ENCODE measurements at regions not wholly inside any gene's neighbourhood (a gene's known extent, or its start where the extent isn't known, plus 50 kb on each side); places are given as distances from the start of the nearest gene placed in this dataset.
"Not testable (repeated sequence)": the region's sequence is repeated elsewhere in the genome, so short reads cannot be mapped to it uniquely, and the experiment has no call there.

DNA sequence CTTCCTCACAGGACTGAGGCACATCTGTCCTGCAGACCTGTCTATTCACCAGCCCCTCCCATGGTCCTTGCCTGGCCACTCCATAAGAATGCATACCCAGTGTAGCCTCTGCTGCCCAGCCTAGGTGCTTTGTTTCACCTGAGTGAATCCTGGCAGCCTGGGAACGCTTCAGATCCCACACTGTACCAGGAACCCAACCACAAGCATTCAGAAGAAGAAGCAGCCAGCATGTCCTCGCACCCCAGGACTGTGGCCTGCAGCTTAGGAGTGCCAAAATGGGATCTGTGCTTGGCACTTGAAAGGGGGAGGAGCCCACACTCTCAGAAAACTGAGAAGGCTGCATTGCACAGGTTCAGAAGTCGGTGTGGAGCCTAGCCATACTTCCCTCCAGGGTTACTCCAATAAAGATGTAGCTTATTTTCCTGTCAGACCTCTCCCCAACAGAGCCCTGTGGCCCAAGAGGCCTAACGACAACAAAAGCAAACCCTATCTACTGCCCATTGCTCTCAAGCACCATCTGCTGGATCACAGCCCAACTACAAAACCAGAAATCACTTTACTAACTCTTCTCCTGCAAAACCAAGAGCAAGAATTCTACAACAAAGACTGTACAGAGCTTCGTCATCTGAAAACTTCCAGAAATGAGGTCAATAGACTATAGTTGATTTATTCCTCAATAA, 923.1 kb upstream of the NEGR1 start:
- FAIRE-seq (no peak), DNase-seq (ENCODE audit: insufficient read length, low spot score) (no peak)
- TF ChIP-seq POLR2A (IDR thresholded peaks at IDR 0.05; ENCODE audit: low read depth, low read length) (no peak), TAF1 (IDR thresholded peaks at IDR 0.05; ENCODE audit: low read depth, low read length) (no peak), POU2F2 (IDR thresholded peaks at IDR 0.05; ENCODE audit: low read depth, low read length) (no peak), SPI1 (IDR thresholded peaks at IDR 0.05; ENCODE audit: low read depth, low read length) (no peak), POLR2AphosphoS5 (IDR thresholded peaks at IDR 0.05; ENCODE audit: low read depth, low read length) (no peak), PAX5 (IDR thresholded peaks at IDR 0.05; ENCODE audit: insufficient read depth, low read length, severe bottlenecking) (no peak)

- no peak for FAIRE-seq
- TF ChIP-seq POU2F2 (IDR thresholded peaks at IDR 0.05; ENCODE audit: low read depth, low read length): no peak
- TF ChIP-seq PAX5 (IDR thresholded peaks at IDR 0.05; ENCODE audit: insufficient read depth, low read length, severe bottlenecking): no peak
- no peak for TF ChIP-seq POLR2AphosphoS5 (IDR thresholded peaks at IDR 0.05; ENCODE audit: low read depth, low read length)
- no peak for DNase-seq (ENCODE audit: insufficient read length, low spot score)
Measured at GRCh38 chr1:73197972-73198371, 915.6 kb upstream of the NEGR1 start.

DNA sequence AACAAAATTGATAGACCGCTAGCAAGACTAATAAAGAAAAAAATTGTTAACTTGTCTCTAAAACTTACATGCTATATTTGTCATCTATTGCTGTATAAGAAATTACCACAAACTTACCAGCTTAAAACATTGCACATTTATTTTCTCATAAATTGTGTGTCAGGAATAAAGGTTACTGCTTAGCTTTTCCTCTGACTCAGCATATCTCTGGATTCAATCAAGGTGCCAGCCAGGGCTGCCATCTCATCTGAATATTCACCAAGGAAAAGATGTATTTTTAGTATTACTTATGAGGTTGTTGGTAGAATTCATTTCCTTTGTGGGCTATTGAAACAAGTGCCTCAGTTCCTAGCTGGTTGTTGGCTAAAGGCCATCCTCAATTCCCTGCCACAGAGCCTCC, 912.6 kb upstream of the NEGR1 start:
- FAIRE-seq (no peak), DNase-seq (ENCODE audit: insufficient read length, low spot score) (no peak)
- no peak for TF ChIP-seq TAF1 (IDR thresholded peaks at IDR 0.05; ENCODE audit: low read depth, low read length)

DNA sequence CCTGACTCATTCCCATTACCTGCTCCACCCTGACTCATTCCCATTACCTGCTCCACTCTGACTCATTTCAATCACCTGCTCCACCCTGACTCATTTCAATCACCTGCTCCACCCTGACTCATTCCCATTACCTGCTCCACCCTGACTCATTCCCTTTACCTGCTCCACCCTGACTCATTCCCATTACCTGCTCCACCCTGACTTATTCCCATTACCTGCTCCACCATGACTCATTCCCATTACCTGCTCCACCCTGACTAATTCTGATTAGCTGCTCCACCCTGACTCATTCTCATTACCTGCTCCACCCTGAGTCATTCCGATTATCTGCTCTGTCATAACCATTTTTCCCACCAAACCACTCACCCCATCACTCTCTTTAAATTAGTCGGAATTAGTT, 901.2 kb upstream of the NEGR1 start:
- DNase-seq (ENCODE audit: insufficient read length, low spot score); FAIRE-seq: not testable (repeated sequence)

DNA sequence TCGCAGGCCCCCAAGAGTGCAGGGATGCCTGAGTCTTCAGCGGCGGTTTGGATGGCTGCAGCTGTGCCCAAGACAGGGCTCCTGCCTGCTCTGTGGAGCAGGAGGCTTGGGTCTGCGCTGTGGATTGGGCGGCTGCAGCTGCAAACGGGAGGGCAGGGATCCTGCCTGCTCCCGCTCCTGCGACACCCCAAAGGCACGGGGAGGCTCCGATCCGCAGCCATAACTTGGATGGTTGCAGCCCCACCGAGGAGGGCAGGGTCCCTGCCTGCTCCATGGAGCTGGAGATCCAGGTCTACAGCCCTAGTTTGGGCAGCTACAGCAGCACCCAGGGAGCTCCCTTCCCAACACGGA, 898.8 kb upstream of the NEGR1 start:
- TF ChIP-seq POLR2A (IDR thresholded peaks at IDR 0.05; ENCODE audit: low read depth, low read length) (no peak), TAF1 (IDR thresholded peaks at IDR 0.05; ENCODE audit: low read depth, low read length) (no peak), PAX5 (IDR thresholded peaks at IDR 0.05; ENCODE audit: insufficient read depth, low read length, severe bottlenecking) (no peak), SPI1 (IDR thresholded peaks at IDR 0.05; ENCODE audit: low read depth, low read length) (no peak), POU2F2 (IDR thresholded peaks at IDR 0.05; ENCODE audit: low read depth, low read length) (no peak), POLR2AphosphoS5 (IDR thresholded peaks at IDR 0.05; ENCODE audit: low read depth, low read length) (no peak)
- DNase-seq (ENCODE audit: insufficient read length, low spot score) (no peak), FAIRE-seq (no peak)

GRCh38 chr1:73180397-73181189, 898.3 kb upstream of the NEGR1 start:
- TF ChIP-seq POLR2A (IDR thresholded peaks at IDR 0.05; ENCODE audit: low read depth, low read length) (no peak), TAF1 (IDR thresholded peaks at IDR 0.05; ENCODE audit: low read depth, low read length) (no peak), SPI1 (IDR thresholded peaks at IDR 0.05; ENCODE audit: low read depth, low read length) (no peak), POLR2AphosphoS5 (IDR thresholded peaks at IDR 0.05; ENCODE audit: low read depth, low read length) (no peak), PAX5 (IDR thresholded peaks at IDR 0.05; ENCODE audit: insufficient read depth, low read length, severe bottlenecking) (no peak)

GRCh38 chr1:73176902-73177301, 894.6 kb upstream of the NEGR1 start:
- DNase-seq (ENCODE audit: insufficient read length, low spot score) (no peak), FAIRE-seq (no peak)
- no peak for TF ChIP-seq POLR2A (IDR thresholded peaks at IDR 0.05; ENCODE audit: low read depth, low read length)
- no peak for TF ChIP-seq POU2F2 (IDR thresholded peaks at IDR 0.05; ENCODE audit: low read depth, low read length)

More at GRCh38 chr1:73180397-73181189, 898.3 kb upstream of the NEGR1 start:
- FAIRE-seq (no peak), DNase-seq (ENCODE audit: insufficient read length, low spot score) (no peak)

GRCh38 chr1:73167009-73167657, 884.8 kb upstream of the NEGR1 start:
- FAIRE-seq: no peak

DNA sequence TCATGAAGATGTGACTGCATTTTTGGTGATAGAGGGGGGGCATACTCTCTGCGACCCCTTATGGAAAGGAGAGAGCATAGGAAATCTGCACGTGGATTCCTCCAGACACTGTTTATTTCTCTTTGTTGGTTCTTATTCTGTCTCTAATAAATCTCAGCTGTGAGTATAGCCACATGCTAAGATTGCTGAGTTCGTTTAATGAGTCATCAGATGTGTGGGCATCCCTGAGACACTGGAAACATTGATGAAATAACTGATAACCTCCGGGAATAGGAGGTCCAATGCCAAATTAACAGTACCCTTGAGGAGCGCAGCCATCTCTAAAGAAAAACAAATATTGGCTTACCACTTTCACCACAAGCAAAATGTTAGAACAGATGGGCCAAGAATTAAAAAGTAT, 880.2 kb upstream of the NEGR1 start:
- no peak for TF ChIP-seq TAF1 (IDR thresholded peaks at IDR 0.05; ENCODE audit: low read depth, low read length)
- no peak for TF ChIP-seq POU2F2 (IDR thresholded peaks at IDR 0.05; ENCODE audit: low read depth, low read length)
- FAIRE-seq: no peak

More at GRCh38 chr1:73167009-73167657, 884.8 kb upstream of the NEGR1 start:
- DNase-seq (ENCODE audit: insufficient read length, low spot score): no peak
- TF ChIP-seq POU2F2 (IDR thresholded peaks at IDR 0.05; ENCODE audit: low read depth, low read length) (no peak), POLR2AphosphoS5 (IDR thresholded peaks at IDR 0.05; ENCODE audit: low read depth, low read length) (no peak), TAF1 (IDR thresholded peaks at IDR 0.05; ENCODE audit: low read depth, low read length) (no peak), POLR2A (IDR thresholded peaks at IDR 0.05; ENCODE audit: low read depth, low read length) (no peak), SPI1 (IDR thresholded peaks at IDR 0.05; ENCODE audit: low read depth, low read length) (no peak), PAX5 (IDR thresholded peaks at IDR 0.05; ENCODE audit: insufficient read depth, low read length, severe bottlenecking) (no peak)

DNA sequence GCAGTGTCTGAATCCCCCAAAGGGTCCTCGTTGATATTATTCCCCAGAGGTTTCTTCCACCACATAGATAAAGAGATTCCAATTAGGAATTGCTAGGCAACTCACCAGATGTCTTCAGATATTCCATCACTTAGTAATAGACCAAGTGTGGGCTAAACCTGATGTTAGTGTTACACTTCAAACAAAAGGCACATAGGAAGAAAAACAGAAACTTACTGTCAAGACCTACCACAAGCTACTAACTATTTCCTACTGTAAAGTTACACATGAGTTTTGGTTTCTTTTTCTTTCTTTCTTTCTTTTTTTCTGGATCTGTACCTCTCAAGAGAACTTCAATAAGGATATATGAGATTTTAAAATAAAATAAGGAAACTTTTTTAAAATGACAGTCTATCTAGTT, 879.1 kb upstream of the NEGR1 start:
- TF ChIP-seq TAF1 (IDR thresholded peaks at IDR 0.05; ENCODE audit: low read depth, low read length): no peak
- no peak for TF ChIP-seq POLR2A (IDR thresholded peaks at IDR 0.05; ENCODE audit: low read depth, low read length)
- TF ChIP-seq POLR2AphosphoS5 (IDR thresholded peaks at IDR 0.05; ENCODE audit: low read depth, low read length): no peak
- TF ChIP-seq PAX5 (IDR thresholded peaks at IDR 0.05; ENCODE audit: insufficient read depth, low read length, severe bottlenecking): no peak
- TF ChIP-seq SPI1 (IDR thresholded peaks at IDR 0.05; ENCODE audit: low read depth, low read length): no peak
- no peak for TF ChIP-seq POU2F2 (IDR thresholded peaks at IDR 0.05; ENCODE audit: low read depth, low read length)
- DNase-seq (ENCODE audit: insufficient read length, low spot score): no peak
- no peak for FAIRE-seq

More for the DNA sequence above, 880.2 kb upstream of the NEGR1 start:
- DNase-seq (ENCODE audit: insufficient read length, low spot score): no peak
